ENCODE measurements at regions not wholly inside any gene's neighbourhood (a gene's known extent, or its start where the extent isn't known, plus 50 kb on each side); places are given as distances from the start of the nearest gene placed in this dataset.

DNA sequence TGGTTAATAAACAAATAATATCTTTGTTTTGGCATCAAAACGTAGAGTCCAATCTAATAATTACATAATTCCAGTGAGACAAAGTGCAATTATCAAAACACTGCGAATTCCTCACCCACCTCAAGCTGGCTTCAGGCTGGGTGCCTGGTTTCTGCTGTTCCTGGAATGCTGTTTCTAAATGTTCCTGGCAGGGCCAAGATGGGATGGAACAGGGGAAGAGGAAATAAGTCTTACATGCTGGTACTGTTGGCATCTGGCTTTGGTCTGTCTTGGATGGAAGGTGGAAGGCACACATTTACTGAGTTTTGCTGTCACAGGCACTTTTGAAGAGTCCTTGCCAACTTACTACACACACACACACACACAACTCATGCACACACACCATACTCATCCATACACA lies 101.9 kb upstream of the SLCO3A1 start:
- Histone ChIP-seq H3K9ac (ENCODE audit: low read length) (no peak overlapping the region), H3K36me3 (ENCODE audit: control insufficient read depth in 1 of 2, insufficient read depth in 2 of 2, low read length in 2 of 2) (no peaks in the 10 kb centered on the region), H4K20me1 (ENCODE audit: insufficient read depth) (no peaks in the 10 kb centered on the region), H3K9me2 (ENCODE audit: insufficient read depth) (no peaks in the 10 kb centered on the region), H3K27me3 (ENCODE audit: insufficient read depth, low read length) (peaks cover 4% of the 10 kb centered on the region; the same call in 1 of the 2 replicates), H3K4me3 (replicated peaks in 1 of 2; ENCODE audit: low read depth in 1 of 2, low read length in 2 of 2) (no peak overlapping the region), H3K4me1 (ENCODE audit: control insufficient read depth in 1 of 2, insufficient read depth in 2 of 2, low read length in 2 of 2) (no peaks in the 10 kb centered on the region), H3K27ac (ENCODE audit: low read depth, low read length) (no peak overlapping the region), H3K9me3 (ENCODE audit: control insufficient read depth in 1 of 2, insufficient read depth in 1 of 2, low read depth in 1 of 2, low read length in 2 of 2) (no peaks in the 10 kb centered on the region), H2AFZ (ENCODE audit: low read depth, low read length, poor library complexity, severe bottlenecking) (no peak overlapping the region), H3K4me2 (ENCODE audit: low read length) (no peak overlapping the region), H3K79me2 (ENCODE audit: insufficient read depth, low read length) (no peaks in the 10 kb centered on the region)
- no TSS peak for BruUV-seq (replicated peaks)
- intact Hi-C loops (cut with micrococcal nuclease): no loop called here
- TF ChIP-seq CTCF (IDR thresholded peaks at IDR 0.05 in 2 of 3, conservative IDR thresholded peaks at IDR 0.05 in 1 of 3; ENCODE audit: borderline replicate concordance in 1 of 3, insufficient read depth in 1 of 3, low read depth in 2 of 3, low read length in 2 of 3) (no peak), YY1 (IDR thresholded peaks at IDR 0.05; ENCODE audit: extremely low read depth, insufficient replicate concordance, low read depth, low read length) (no peak), RAD21 (IDR thresholded peaks at IDR 0.05; ENCODE audit: low read depth) (no peak), ZFX (IDR thresholded peaks at IDR 0.05) (no peak), CBX3 (IDR thresholded peaks at IDR 0.05; ENCODE audit: low read depth) (no peak)
- TF ChIP-seq, protein P1, sequence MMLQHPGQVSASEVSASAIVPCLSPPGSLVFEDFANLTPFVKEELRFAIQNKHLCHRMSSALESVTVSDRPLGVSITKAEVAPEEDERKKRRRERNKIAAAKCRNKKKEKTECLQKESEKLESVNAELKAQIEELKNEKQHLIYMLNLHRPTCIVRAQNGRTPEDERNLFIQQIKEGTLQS (IDR thresholded peaks at IDR 0.05): no peak
- ChIA-PET RAD21 (ENCODE audit: low non-redundant PET in 1 of 2, low total read pairs in 2 of 2, uncharacterized antibody in 2 of 2, unreplicated experiment in 2 of 2) (no interaction called here), POLR2A (no interaction called here), CTCF (no interaction called here)
- DNase-seq (ENCODE audit: low read depth, low spot score): no peak
- ATAC-seq: no peak

DNA sequence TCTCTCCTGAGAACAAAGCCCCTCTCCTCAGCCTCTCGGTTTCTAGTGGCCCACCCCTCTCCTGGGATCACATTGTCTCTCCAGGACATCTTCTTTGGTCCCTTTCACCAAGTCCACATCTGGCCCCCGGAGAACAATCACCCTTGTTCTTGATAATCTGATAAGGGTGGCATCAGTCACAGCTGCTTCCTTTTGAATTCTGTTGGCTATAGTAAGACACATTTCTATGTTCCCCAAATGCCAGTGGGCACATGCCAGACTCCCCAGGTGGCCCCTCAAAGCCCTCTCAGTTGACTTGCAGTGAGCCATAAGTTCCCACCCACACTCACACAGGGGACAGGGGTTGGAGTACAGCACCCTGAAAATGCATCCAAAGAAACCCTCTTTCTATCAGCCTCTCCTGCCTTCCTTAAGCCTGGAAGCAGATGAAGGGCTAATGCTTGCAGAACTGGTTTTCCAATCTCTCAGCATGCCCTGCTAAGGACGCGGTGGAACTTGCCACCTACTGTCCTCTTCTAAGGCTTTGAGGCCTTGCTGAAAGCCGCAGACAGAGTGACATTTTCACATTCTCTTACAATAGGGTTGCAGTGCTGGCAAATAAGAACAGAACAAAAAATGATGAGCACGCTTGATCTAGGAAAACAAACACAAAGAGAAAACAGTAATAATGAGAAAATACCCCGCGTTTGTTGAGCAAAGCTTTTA lies 101.3 kb upstream of the SLCO3A1 start:
- no peak for DNase-seq (ENCODE audit: low read depth, low spot score)
- H3K27me3 ChIP-seq (ENCODE audit: insufficient read depth, low read length): peaks cover 4% of the 10 kb centered on the region; the same call in 1 of the 2 replicates
- ChIA-PET CTCF (no interaction called here), RAD21 (ENCODE audit: low non-redundant PET in 1 of 2, low total read pairs in 2 of 2, uncharacterized antibody in 2 of 2, unreplicated experiment in 2 of 2) (no interaction called here), POLR2A (no interaction called here)
- BruUV-seq (replicated peaks): no TSS peak
- ATAC-seq: no peak
- no peak overlapping the region for H3K4me2 ChIP-seq (ENCODE audit: low read length)
- no peaks in the 10 kb centered on the region for H3K4me1 ChIP-seq (ENCODE audit: control insufficient read depth in 1 of 2, insufficient read depth in 2 of 2, low read length in 2 of 2)
- H3K27ac ChIP-seq (ENCODE audit: low read depth, low read length): no peak overlapping the region
- no peaks in the 10 kb centered on the region for H3K9me2 ChIP-seq (ENCODE audit: insufficient read depth)
- H2AFZ ChIP-seq (ENCODE audit: low read depth, low read length, poor library complexity, severe bottlenecking): no peak overlapping the region
- no peaks in the 10 kb centered on the region for H3K36me3 ChIP-seq (ENCODE audit: control insufficient read depth in 1 of 2, insufficient read depth in 2 of 2, low read length in 2 of 2)
- H3K4me3 ChIP-seq (replicated peaks in 1 of 2; ENCODE audit: low read depth in 1 of 2, low read length in 2 of 2): no peak overlapping the region
- H3K79me2 ChIP-seq (ENCODE audit: insufficient read depth, low read length): no peaks in the 10 kb centered on the region
- intact Hi-C loops (cut with micrococcal nuclease): no loop called here
- no peaks in the 10 kb centered on the region for H3K9me3 ChIP-seq (ENCODE audit: control insufficient read depth in 1 of 2, insufficient read depth in 1 of 2, low read depth in 1 of 2, low read length in 2 of 2)
- H3K9ac ChIP-seq (ENCODE audit: low read length): no peak overlapping the region
- H4K20me1 ChIP-seq (ENCODE audit: insufficient read depth): no peaks in the 10 kb centered on the region
- TF ChIP-seq EGR1 (IDR thresholded peaks at IDR 0.05; ENCODE audit: low read depth): no peak
- TF ChIP-seq ZNF274 (IDR thresholded peaks at IDR 0.05; ENCODE audit: low read depth, low read length): no peak
- no peak for TF ChIP-seq FOSL1 (IDR thresholded peaks at IDR 0.05; ENCODE audit: low read depth)
- no peak for TF ChIP-seq REST (IDR thresholded peaks at IDR 0.05; ENCODE audit: low read depth)
- no peak for TF ChIP-seq ZBTB33 (IDR thresholded peaks at IDR 0.05; ENCODE audit: extremely low read depth, insufficient replicate concordance, low read length)
- no peak for TF ChIP-seq YY1 (IDR thresholded peaks at IDR 0.05; ENCODE audit: extremely low read depth, insufficient replicate concordance, low read depth, low read length)
- TF ChIP-seq SIN3A (IDR thresholded peaks at IDR 0.05; ENCODE audit: low read depth): no peak

Data from HCT116 (cell line).